ENCODE measurements at regions not wholly inside any gene's neighbourhood (a gene's known extent, or its start where the extent isn't known, plus 50 kb on each side); places are given as distances from the start of the nearest gene placed in this dataset.

DNA sequence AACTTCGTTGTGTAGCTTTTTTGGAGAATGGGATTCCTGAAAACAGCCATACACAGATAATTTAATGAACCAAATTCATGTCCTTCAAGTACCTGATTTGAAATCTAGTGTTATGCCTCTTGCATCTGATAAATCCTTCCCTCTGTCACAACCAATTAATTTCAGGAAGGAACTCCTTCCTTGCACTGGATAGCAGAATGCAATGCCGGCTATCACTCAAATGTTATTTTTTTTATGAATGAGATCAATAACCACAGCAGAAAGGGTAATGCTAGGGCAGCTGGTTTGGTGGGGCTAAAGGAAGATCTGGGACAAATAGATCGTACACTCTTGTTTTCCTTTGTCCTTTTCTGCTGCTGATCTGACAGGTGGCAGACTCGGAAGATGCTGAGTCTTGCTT, 899.5 kb upstream of the GYPC start:
- TF ChIP-seq, protein P1, sequence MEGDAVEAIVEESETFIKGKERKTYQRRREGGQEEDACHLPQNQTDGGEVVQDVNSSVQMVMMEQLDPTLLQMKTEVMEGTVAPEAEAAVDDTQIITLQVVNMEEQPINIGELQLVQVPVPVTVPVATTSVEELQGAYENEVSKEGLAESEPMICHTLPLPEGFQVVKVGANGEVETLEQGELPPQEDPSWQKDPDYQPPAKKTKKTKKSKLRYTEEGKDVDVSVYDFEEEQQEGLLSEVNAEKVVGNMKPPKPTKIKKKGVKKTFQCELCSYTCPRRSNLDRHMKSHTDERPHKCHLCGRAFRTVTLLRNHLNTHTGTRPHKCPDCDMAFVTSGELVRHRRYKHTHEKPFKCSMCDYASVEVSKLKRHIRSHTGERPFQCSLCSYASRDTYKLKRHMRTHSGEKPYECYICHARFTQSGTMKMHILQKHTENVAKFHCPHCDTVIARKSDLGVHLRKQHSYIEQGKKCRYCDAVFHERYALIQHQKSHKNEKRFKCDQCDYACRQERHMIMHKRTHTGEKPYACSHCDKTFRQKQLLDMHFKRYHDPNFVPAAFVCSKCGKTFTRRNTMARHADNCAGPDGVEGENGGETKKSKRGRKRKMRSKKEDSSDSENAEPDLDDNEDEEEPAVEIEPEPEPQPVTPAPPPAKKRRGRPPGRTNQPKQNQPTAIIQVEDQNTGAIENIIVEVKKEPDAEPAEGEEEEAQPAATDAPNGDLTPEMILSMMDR (conservative IDR thresholded peaks at IDR 0.05; ENCODE audit: low read depth, low read length), result no peak
- no peak for TF ChIP-seq EZH2 (IDR thresholded peaks at IDR 0.05; ENCODE audit: borderline replicate concordance, low read depth, low read length, poor library complexity, severe bottlenecking)
